Endothelial cell of umbilical vein (primary cell): ENCODE measurements at regions not wholly inside any gene's neighbourhood (a gene's known extent, or its start where the extent isn't known, plus 50 kb on each side); places are given as distances from the start of the nearest gene placed in this dataset.

ENCODE experiments used
- BruUV-seq: library from RNA; stranded (reverse); fragments of 400-500 nt; replicated peaks from 2 replicates; lab custom pipeline; 2021; lab: Mats Ljungman, UMichigan
- CTCF ChIA-PET: fragments of 300-600, 350-600 bp; sonication (Branson Sonifier 250); formaldehyde crosslinking; loops from one replicate; lab custom pipeline; 2021; ENCODE audit warnings: antibody characterized with exemption, inconsistent platforms; lab: Charles Lee
- POLR2A ChIA-PET: fragments of 300-600, 350-600 bp; sonication (Branson Sonifier 250); formaldehyde crosslinking; loops from one replicate; lab custom pipeline; 2021; ENCODE audit warnings: antibody characterized with exemption, inconsistent platforms; lab: Charles Lee
- DNase-seq: peaks from one replicate; pipeline ENCODE4 v3.0.0-alpha.2; 2011; ENCODE audit warnings: low read depth, low spot score
- FAIRE-seq: peaks from 2 replicates; lab custom pipeline; 2011; peaks lifted over from hg19 to GRCh38; lab: Jason Lieb, UNC
- H2AFZ ChIP-seq: 2 replicates; pipeline ENCODE4 v1.6.0; 2012; ENCODE audit warnings: low read depth, low read length, control low read depth, inconsistent platforms
- H3K27ac ChIP-seq: 2 replicates; pipeline ENCODE4 v1.5.1; 2011; ENCODE audit warnings: low read depth, mild to moderate bottlenecking, control low read depth, low read length, moderate library complexity; ENCODE audit not compliant: insufficient read depth
- H3K27me3 ChIP-seq, 2 experiments: 2 replicates each; pipeline versions ENCODE4 v1.6.0 to v1.6.1; 2011; ENCODE audit warnings: low read length in 2 of 2, mixed read lengths in 1 of 2; ENCODE audit not compliant: control insufficient read depth in 2 of 2, insufficient read depth in 2 of 2
- H3K36me3 ChIP-seq, 2 experiments: 2 replicates in 1 of 2; 3 replicates in 1 of 2; pipeline ENCODE4 v1.5.1; 2011; ENCODE audit warnings: low read length in 2 of 2, mild to moderate bottlenecking in 1 of 2, moderate library complexity in 1 of 2; ENCODE audit not compliant: control insufficient read depth in 2 of 2, insufficient read depth in 2 of 2; ENCODE audit errors: extremely low read depth in 1 of 2
- H3K4me1 ChIP-seq: 3 replicates; pipeline ENCODE4 v1.5.1; 2011; ENCODE audit warnings: mild to moderate bottlenecking, low read length; ENCODE audit not compliant: control insufficient read depth, insufficient read depth; ENCODE audit errors: extremely low read depth
- H3K4me2 ChIP-seq: 2 replicates; pipeline ENCODE4 v1.6.1; 2011; ENCODE audit warnings: low read length, control low read depth, mixed read lengths; ENCODE audit not compliant: insufficient read depth
- H3K4me3 ChIP-seq, 3 experiments: fragments of 200-600 bp in 1 of 3; sonication (generic), shearing (Covaris generic) in 1 of 3; replicated peaks in 1 of 3; 2 replicates each; pipeline ENCODE4 v1.5.1; 2011 to 2016; ENCODE audit warnings: control low read depth in 3 of 3, low read length in 3 of 3, mild to moderate bottlenecking in 2 of 3, inconsistent platforms in 1 of 3, low read depth in 1 of 3, moderate library complexity in 1 of 3; ENCODE audit not compliant: insufficient read depth in 1 of 3
- H3K79me2 ChIP-seq: 2 replicates; pipeline ENCODE4 v1.6.0; 2012; ENCODE audit warnings: low read length, inconsistent platforms; ENCODE audit not compliant: control insufficient read depth, insufficient read depth
- H3K9ac ChIP-seq: replicated peaks from 2 replicates; pipeline ENCODE3; 2011; ENCODE audit warnings: low read length, control low read depth; ENCODE audit not compliant: insufficient read depth; ENCODE audit errors: extremely low read depth
- H3K9me1 ChIP-seq: replicated peaks from 3 replicates; pipeline ENCODE4 v1.6.0; 2011; ENCODE audit warnings: mild to moderate bottlenecking, low read length; ENCODE audit not compliant: control insufficient read depth, insufficient read depth; ENCODE audit errors: extremely low read depth
- H3K9me3 ChIP-seq: replicated peaks from 2 replicates; pipeline ENCODE4 v1.5.1; 2012; ENCODE audit warnings: low read length, inconsistent platforms; ENCODE audit not compliant: control insufficient read depth, insufficient read depth
- H4K20me1 ChIP-seq: replicated peaks from 2 replicates; pipeline ENCODE3; 2011; ENCODE audit warnings: mild to moderate bottlenecking, low read length; ENCODE audit not compliant: control insufficient read depth, insufficient read depth; ENCODE audit errors: extremely low read depth
- CTCF ChIP-seq, 2 donors: IDR thresholded peaks; 1 replicate in 1 of 2; 2 replicates in 1 of 2; pipeline ENCODE4 v1.5.1; 2011; ENCODE audit warnings: low read length in 2 of 2, mild to moderate bottlenecking in 2 of 2, moderate library complexity in 2 of 2, control low read depth in 1 of 2, inconsistent platforms in 1 of 2, low read depth in 1 of 2; ENCODE audit not compliant: insufficient read depth in 1 of 2; ENCODE audit errors: extremely low read depth in 1 of 2
- EZH2 ChIP-seq: IDR thresholded peaks from 2 replicates; pipeline ENCODE4 v1.6.1; 2012; ENCODE audit warnings: borderline replicate concordance, low read depth, mild to moderate bottlenecking, moderate library complexity, low read length, inconsistent platforms; ENCODE audit not compliant: severe bottlenecking
- FOS ChIP-seq: IDR thresholded peaks from 2 replicates; pipeline ENCODE4 v1.6.1; 2011; ENCODE audit warnings: mild to moderate bottlenecking, low read length, moderate library complexity, borderline replicate concordance; ENCODE audit not compliant: insufficient read depth
- GATA2 ChIP-seq: IDR thresholded peaks from 2 replicates; pipeline ENCODE4 v1.7.0; 2011; ENCODE audit warnings: low read depth, mild to moderate bottlenecking, moderate library complexity, mixed read lengths, low read length; ENCODE audit not compliant: insufficient read length, insufficient read depth
- JUN ChIP-seq: IDR thresholded peaks from 2 replicates; pipeline ENCODE4 v1.6.1; 2011; ENCODE audit warnings: borderline replicate concordance, low read depth; ENCODE audit not compliant: insufficient read length, insufficient read depth
- MAX ChIP-seq: IDR thresholded peaks from 2 replicates; pipeline ENCODE4 v1.6.1; 2011; ENCODE audit not compliant: insufficient read depth, insufficient read length
- MYC ChIP-seq: IDR thresholded peaks from one replicate; pipeline ENCODE4 v1.6.1; 2011; ENCODE audit warnings: mild to moderate bottlenecking, low read depth, low read length
- POLR2A ChIP-seq: IDR thresholded peaks from 2 replicates; pipeline ENCODE4 v1.6.1; 2012; ENCODE audit warnings: low read depth, mild to moderate bottlenecking, control low read depth, low read length
- POLR2AphosphoS5 ChIP-seq: IDR thresholded peaks from 2 replicates; pipeline ENCODE4 v1.6.1; 2012; ENCODE audit warnings: low read depth, mild to moderate bottlenecking, control low read depth, low read length, moderate library complexity; ENCODE audit not compliant: insufficient read depth
- dilution Hi-C: fragments of 300-500 bp; cut with MboI; formaldehyde crosslinking; loops from one replicate; pipeline ENCODE4 v1.15.0; 2019; ENCODE audit warnings: low sequenced_read_pairs; ENCODE audit not compliant: extremely low pct_ligation_motif_present
- intact Hi-C: fragments of 100-400 bp; cut with micrococcal nuclease; formaldehyde crosslinking; loops from one replicate; pipeline ENCODE4 v1.10.0; 2022

DNA sequence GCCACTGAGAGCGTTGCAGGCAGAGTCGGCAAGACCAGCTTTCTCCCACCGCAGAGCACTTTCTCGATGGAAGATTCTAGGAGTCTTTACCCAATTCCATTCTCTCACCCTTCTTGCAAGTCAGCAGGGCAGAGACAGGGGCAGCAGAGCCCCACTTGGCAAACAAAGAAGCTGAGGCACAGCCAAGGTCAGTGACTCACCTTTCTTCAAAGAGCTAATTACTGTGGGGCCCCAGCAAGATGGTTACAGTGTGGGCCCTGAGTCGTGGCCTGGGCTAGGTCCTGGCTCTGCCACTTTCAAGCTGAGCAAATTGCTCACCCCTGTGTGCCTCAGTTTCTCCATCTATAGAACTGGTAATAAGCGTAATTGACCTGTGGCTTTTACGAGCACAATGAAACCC lies 277.0 kb downstream of the PREX1 start:
- Histone ChIP-seq H3K79me2 (no peaks in the 10 kb centered on the region), H3K9ac (no peak overlapping the region), H3K4me3 (no peak overlapping the region), H3K27ac (no peak overlapping the region), H4K20me1 (no peaks in the 10 kb centered on the region), H3K27me3 (no peaks in the 10 kb centered on the region), H3K9me3 (no peaks in the 10 kb centered on the region), H3K36me3 (no peaks in the 10 kb centered on the region), H3K9me1 (no peaks in the 10 kb centered on the region), H3K4me1 (no peaks in the 10 kb centered on the region), H2AFZ (no peak overlapping the region), H3K4me2 (no peak overlapping the region)
- no peak for FAIRE-seq
- intact Hi-C loops = no loop called here
- TF ChIP-seq GATA2 (no peak), CTCF (IDR thresholded peaks at IDR 0.05; ENCODE audit: extremely low read depth in 1 of 2, insufficient read depth in 1 of 2, low read depth in 1 of 2, low read length in 2 of 2) (no peak), JUN (no peak), POLR2AphosphoS5 (no peak), EZH2 (no peak), MAX (no peak), MYC (no peak), FOS (no peak), POLR2A (no peak)
- ChIA-PET POLR2A (no interaction called here), CTCF (no interaction called here)
- dilution Hi-C loops = no loop called here
- no peak for DNase-seq
- no TSS peak for BruUV-seq
